Bronchial epithelial cell (primary cell): ENCODE measurements at regions not wholly inside any gene's neighbourhood (a gene's known extent, or its start where the extent isn't known, plus 50 kb on each side); places are given as distances from the start of the nearest gene placed in this dataset.

ENCODE experiments used
- DNase-seq: peaks from one replicate; pipeline ENCODE4 v3.0.0-alpha.2; 2010; ENCODE audit warnings: low read depth
- FAIRE-seq: peaks from 2 replicates; lab custom pipeline; 2011; peaks lifted over from hg19 to GRCh38; lab: Jason Lieb, UNC
- H3K27me3 ChIP-seq: 2 replicates; pipeline ENCODE4 v1.5.1; 2011; ENCODE audit warnings: low read length; ENCODE audit not compliant: control insufficient read depth, insufficient read depth
- H3K36me3 ChIP-seq: 2 replicates; pipeline ENCODE4 v1.5.1; 2011; ENCODE audit warnings: low read length; ENCODE audit not compliant: control insufficient read depth, insufficient read depth
- H3K4me3 ChIP-seq: 2 replicates; pipeline ENCODE4 v1.5.1; 2011; ENCODE audit warnings: mild to moderate bottlenecking, low read depth, low read length, control low read depth
- CTCF ChIP-seq: IDR thresholded peaks from 2 replicates; pipeline ENCODE4 v1.5.1; 2011; ENCODE audit warnings: mild to moderate bottlenecking, moderate library complexity, low read length, control low read depth, inconsistent platforms; ENCODE audit not compliant: insufficient read depth, severe bottlenecking

GRCh38 chr6:92887871-92888270 lies 531.5 kb downstream of the EPHA7 start:
- Histone ChIP-seq H3K36me3 (no peaks in the 10 kb centered on the region), H3K27me3 (no peaks in the 10 kb centered on the region), H3K4me3 (no peak overlapping the region)
- no peak for FAIRE-seq
- TF ChIP-seq CTCF = no peak
- no peak for DNase-seq

- DNase-seq (no peak), FAIRE-seq (no peak)
- no peak overlapping the region for H3K4me3 ChIP-seq
- H3K36me3 ChIP-seq = no peaks in the 10 kb centered on the region
- TF ChIP-seq CTCF = no peak
- H3K27me3 ChIP-seq = no peaks in the 10 kb centered on the region
These were observed 539.8 kb downstream of the EPHA7 start for GRCh38 chr6:92879526-92879925.

- Histone ChIP-seq H3K27me3 (no peaks in the 10 kb centered on the region), H3K4me3 (no peak overlapping the region), H3K36me3 (no peaks in the 10 kb centered on the region)
- TF ChIP-seq CTCF = no peak
- FAIRE-seq (no peak), DNase-seq (peak; percentile 6)
These were observed 554.3 kb downstream of the EPHA7 start for GRCh38 chr6:92864966-92865555.

GRCh38 chr6:92849636-92850035 lies 569.7 kb downstream of the EPHA7 start:
- DNase-seq = peak; percentile 78
- no peak for TF ChIP-seq CTCF
- no peak for FAIRE-seq
- no peak overlapping the region for H3K4me3 ChIP-seq
- no peaks in the 10 kb centered on the region for H3K27me3 ChIP-seq
- H3K36me3 ChIP-seq = no peaks in the 10 kb centered on the region

GRCh38 chr6:92848901-92849300 lies 570.5 kb downstream of the EPHA7 start:
- no peak for TF ChIP-seq CTCF
- FAIRE-seq (no peak), DNase-seq (no peak)
- no peak overlapping the region for H3K4me3 ChIP-seq
- no peaks in the 10 kb centered on the region for H3K36me3 ChIP-seq
- H3K27me3 ChIP-seq = no peaks in the 10 kb centered on the region

GRCh38 chr6:92848459-92848858 lies 570.9 kb downstream of the EPHA7 start:
- Histone ChIP-seq H3K27me3 (no peaks in the 10 kb centered on the region), H3K4me3 (no peak overlapping the region), H3K36me3 (no peaks in the 10 kb centered on the region)
- no peak for DNase-seq
- TF ChIP-seq CTCF = no peak
- no peak for FAIRE-seq
